ENCODE measurements at regions not wholly inside any gene's neighbourhood (a gene's known extent, or its start where the extent isn't known, plus 50 kb on each side); places are given as distances from the start of the nearest gene placed in this dataset.

GRCh38 chr12:113702836-113703235 lies 231.2 kb upstream of the LHX5 start:
- Histone ChIP-seq H3K9me3 (no peaks in the 10 kb centered on the region; the same call in 2 of the 3 replicates), H3K4me2 (no peak overlapping the region), H3K27ac (no peak overlapping the region), H3K4me3 (no peak overlapping the region), H3K4me1 (0 out of 3 replicates have a peak, but pooled peaks cover 3% of the 10 kb centered on the region)
- CTCF ChIA-PET: interaction anchor here (0.7 to 1.3 kb wide), 2 partner anchors 11 to 13 kb away, joined by 3 read pairs; no protein-coding TSS in a partner anchor
- ATAC-seq (no peak), FAIRE-seq (no peak), DNase-seq (ENCODE audit: low read depth in 1 of 2, low spot score in 1 of 2) (no peak)
- WGBS (ENCODE audit: missing lambda C conversion rate): 73% methylated on average over 11 of the region's 11 CpGs
- no peak for TF ChIP-seq EHMT2 (IDR thresholded peaks at IDR 0.05; ENCODE audit: low read depth)
- TF ChIP-seq NPAS2 (CRISPR knock-in tag; IDR thresholded peaks at IDR 0.05; ENCODE audit: borderline replicate concordance): no peak
- TF ChIP-seq ZFP36 (IDR thresholded peaks at IDR 0.05; ENCODE audit: borderline replicate concordance, partially characterized antibody): no peak
- POLR2A ChIA-PET: no interaction called here

GRCh38 chr12:113702276-113702675 lies 230.6 kb upstream of the LHX5 start:
- TF ChIP-seq MAX (IDR thresholded peaks at IDR 0.05) (no peak), EHMT2 (IDR thresholded peaks at IDR 0.05; ENCODE audit: low read depth) (no peak), CHD4 (IDR thresholded peaks at IDR 0.05; ENCODE audit: borderline replicate concordance) (no peak), JUNB (IDR thresholded peaks at IDR 0.05) (no peak), NFE2L2 (conservative IDR thresholded peaks at IDR 0.05; ENCODE audit: low read length) (no peak), USF2 (IDR thresholded peaks at IDR 0.05) (no peak), ZSCAN20 (CRISPR knock-in tag; IDR thresholded peaks at IDR 0.05) (no peak), HMGXB4 (CRISPR knock-in tag; IDR thresholded peaks at IDR 0.05; ENCODE audit: borderline replicate concordance) (no peak), ELK1 (IDR thresholded peaks at IDR 0.05; ENCODE audit: low read depth, low read length) (no peak), RNF2 (IDR thresholded peaks at IDR 0.05; ENCODE audit: borderline replicate concordance, low read depth) (no peak), CHD2 (IDR thresholded peaks at IDR 0.05; ENCODE audit: low read length, partially characterized antibody) (no peak), HEYL (CRISPR knock-in tag; IDR thresholded peaks at IDR 0.05) (no peak), TFCP2L1 (CRISPR knock-in tag; IDR thresholded peaks at IDR 0.05) (no peak), TP53 (CRISPR knock-in tag; IDR thresholded peaks at IDR 0.05) (no peak), KDM5A (IDR thresholded peaks at IDR 0.05) (no peak), ESRRA (IDR thresholded peaks at IDR 0.05; ENCODE audit: borderline replicate concordance, low read length) (no peak), POLR2A (IDR thresholded peaks at IDR 0.05; ENCODE audit: low read length) (no peak), ZC3H11A (IDR thresholded peaks at IDR 0.05) (no peak), JUN (IDR thresholded peaks at IDR 0.05) (no peak), HOXA7 (CRISPR knock-in tag; IDR thresholded peaks at IDR 0.05) (no peak)
- ATAC-seq: no peak
- no peak for FAIRE-seq
- no peak overlapping the region for H3K4me2 ChIP-seq
- H3K27ac ChIP-seq: no peak overlapping the region
- WGBS (ENCODE audit: missing lambda C conversion rate): 19% methylated on average over 4 of the region's 4 CpGs
- ChIA-PET CTCF (interaction anchor here (0.7 to 1.3 kb wide), 2 partner anchors 11 to 12 kb away, joined by 3 read pairs; no protein-coding TSS in a partner anchor), POLR2A (no interaction called here)
- 0 out of 3 replicates have a peak, but pooled peaks cover 5% of the 10 kb centered on the region for H3K4me1 ChIP-seq
- no peak for DNase-seq (ENCODE audit: low read depth in 1 of 2, low spot score in 1 of 2)
- no peaks in the 10 kb centered on the region; the same call in 2 of the 3 replicates for H3K9me3 ChIP-seq
- no peak overlapping the region for H3K4me3 ChIP-seq
